ENCODE measurements at regions not wholly inside any gene's neighbourhood (a gene's known extent, or its start where the extent isn't known, plus 50 kb on each side); places are given as distances from the start of the nearest gene placed in this dataset.

DNA sequence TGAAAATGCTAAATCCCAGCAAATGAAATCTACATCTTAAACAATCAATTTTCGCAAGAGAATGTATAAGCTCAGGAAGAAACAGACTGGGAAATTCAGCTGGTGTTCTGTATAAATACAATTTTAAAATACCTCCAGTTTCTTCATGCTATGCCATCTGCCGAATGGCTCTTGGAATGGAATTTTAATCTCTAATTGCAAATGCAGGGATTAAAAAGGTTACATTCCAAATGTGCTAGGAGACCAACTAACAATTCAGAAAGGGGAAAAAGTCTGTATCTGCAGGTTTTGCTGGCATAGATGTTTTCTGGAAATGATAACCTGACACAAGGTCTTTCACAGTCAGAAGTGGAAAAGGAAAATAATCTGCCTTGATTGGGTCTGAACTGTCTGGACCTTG, 379.7 kb downstream of the MAT2B start:
- TF ChIP-seq, protein P1, sequence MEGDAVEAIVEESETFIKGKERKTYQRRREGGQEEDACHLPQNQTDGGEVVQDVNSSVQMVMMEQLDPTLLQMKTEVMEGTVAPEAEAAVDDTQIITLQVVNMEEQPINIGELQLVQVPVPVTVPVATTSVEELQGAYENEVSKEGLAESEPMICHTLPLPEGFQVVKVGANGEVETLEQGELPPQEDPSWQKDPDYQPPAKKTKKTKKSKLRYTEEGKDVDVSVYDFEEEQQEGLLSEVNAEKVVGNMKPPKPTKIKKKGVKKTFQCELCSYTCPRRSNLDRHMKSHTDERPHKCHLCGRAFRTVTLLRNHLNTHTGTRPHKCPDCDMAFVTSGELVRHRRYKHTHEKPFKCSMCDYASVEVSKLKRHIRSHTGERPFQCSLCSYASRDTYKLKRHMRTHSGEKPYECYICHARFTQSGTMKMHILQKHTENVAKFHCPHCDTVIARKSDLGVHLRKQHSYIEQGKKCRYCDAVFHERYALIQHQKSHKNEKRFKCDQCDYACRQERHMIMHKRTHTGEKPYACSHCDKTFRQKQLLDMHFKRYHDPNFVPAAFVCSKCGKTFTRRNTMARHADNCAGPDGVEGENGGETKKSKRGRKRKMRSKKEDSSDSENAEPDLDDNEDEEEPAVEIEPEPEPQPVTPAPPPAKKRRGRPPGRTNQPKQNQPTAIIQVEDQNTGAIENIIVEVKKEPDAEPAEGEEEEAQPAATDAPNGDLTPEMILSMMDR (IDR thresholded peaks at IDR 0.05), result no peak
- no peaks in the 10 kb centered on the region for H3K27me3 ChIP-seq
- H3K4me1 ChIP-seq, result no peaks in the 10 kb centered on the region
- H3K27ac ChIP-seq, result no peak overlapping the region
- no peak for DNase-seq (ENCODE audit: low spot score)
- no peaks in the 10 kb centered on the region for H3K36me3 ChIP-seq
- H3K4me3 ChIP-seq, result no peak overlapping the region
- no peaks in the 10 kb centered on the region for H3K9me3 ChIP-seq

DNA sequence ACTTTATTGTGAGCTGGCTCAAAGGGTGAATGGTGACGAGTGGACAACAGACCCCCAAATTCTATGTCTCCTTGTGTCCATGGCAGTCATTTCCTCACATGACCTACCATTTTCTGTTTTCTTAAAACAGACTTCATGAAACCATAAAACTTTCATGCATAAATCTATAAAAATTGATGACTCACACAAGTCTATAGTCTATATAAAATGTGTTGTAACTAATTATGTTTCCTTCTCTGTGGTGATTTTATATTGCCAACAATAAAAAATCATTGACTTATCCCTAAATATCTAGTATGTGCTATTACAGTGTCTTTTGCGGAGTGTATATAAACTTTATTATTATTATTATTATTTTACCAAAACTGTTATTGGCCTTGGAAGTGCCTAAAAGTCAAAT, 382.4 kb downstream of the MAT2B start:
- Histone ChIP-seq H3K9me3 (no peaks in the 10 kb centered on the region), H3K36me3 (no peaks in the 10 kb centered on the region), H3K4me3 (no peak overlapping the region), H3K27ac (no peak overlapping the region), H3K4me1 (no peaks in the 10 kb centered on the region), H3K27me3 (no peaks in the 10 kb centered on the region)
- DNase-seq (ENCODE audit: low spot score), result no peak
- TF ChIP-seq, protein P1 (IDR thresholded peaks at IDR 0.05), result no peak

DNA sequence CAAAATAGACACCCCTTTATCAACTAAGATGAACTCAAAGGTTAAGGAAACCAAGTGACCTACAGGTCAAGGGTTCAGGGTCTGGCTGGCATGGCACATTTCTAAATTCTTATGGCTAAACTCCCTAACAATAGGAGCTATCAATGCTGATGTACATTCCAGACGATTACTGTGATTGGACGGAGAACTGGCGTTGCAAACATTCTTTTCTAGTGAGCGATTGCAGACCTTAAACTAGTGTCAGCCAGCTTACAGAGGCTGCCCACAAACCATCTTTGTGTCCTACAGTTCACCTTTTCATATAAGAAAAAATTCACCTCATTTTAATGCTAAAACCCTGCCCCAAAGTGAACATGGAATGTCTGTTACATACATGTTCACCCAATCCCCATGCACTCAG, 382.9 kb downstream of the MAT2B start:
- Histone ChIP-seq H3K4me3 (no peak overlapping the region), H3K27ac (no peak overlapping the region), H3K9me3 (no peaks in the 10 kb centered on the region), H3K36me3 (no peaks in the 10 kb centered on the region), H3K4me1 (no peaks in the 10 kb centered on the region), H3K27me3 (no peaks in the 10 kb centered on the region)
- DNase-seq (ENCODE audit: low spot score), result no peak
- TF ChIP-seq, protein P1 (IDR thresholded peaks at IDR 0.05), result no peak

DNA sequence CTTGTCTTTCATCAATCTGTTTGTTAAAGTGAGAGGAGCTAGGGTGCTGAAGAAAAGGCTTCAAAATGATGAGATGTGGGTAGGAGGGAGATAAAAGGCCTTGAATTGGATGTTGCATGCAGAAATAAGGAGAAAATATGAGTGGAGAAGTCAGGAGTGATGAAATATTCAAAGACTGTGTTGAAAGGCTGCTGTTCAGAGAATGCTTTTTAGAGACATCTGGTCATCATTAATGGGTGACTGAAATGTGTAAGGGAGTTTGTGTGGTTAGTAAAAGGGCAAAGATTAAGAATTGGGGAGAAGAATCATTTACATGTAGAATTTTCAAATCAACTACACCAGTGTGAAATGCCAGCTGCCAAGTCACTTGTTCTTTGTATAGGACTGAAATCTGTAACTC, 383.9 kb downstream of the MAT2B start:
- no peak overlapping the region for H3K27ac ChIP-seq
- no peaks in the 10 kb centered on the region for H3K36me3 ChIP-seq
- no peaks in the 10 kb centered on the region for H3K9me3 ChIP-seq
- no peak overlapping the region for H3K4me3 ChIP-seq
- no peak for DNase-seq (ENCODE audit: low spot score)
- H3K27me3 ChIP-seq, result no peaks in the 10 kb centered on the region
- no peaks in the 10 kb centered on the region for H3K4me1 ChIP-seq
- TF ChIP-seq, protein P1 (IDR thresholded peaks at IDR 0.05), result no peak

DNA sequence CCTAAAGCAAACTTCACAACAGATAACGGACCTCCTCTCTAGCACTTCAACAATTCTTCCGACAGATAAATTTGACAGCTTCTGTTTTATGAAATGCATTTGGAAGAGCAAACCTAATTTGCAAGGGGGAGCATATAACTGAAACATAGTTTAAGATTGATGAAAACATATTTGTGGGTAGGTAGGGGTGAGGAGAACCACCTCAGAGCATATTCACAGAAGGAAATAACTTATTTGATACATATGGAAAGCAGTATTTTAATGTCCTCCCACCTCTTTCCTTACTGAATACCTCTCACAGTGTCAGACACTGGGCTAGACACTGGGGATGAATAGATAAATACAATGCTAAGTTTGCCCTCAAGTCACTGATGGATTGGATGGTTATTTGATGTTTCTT, 384.8 kb downstream of the MAT2B start:
- DNase-seq (ENCODE audit: low spot score), result no peak
- Histone ChIP-seq H3K4me3 (no peak overlapping the region), H3K36me3 (no peaks in the 10 kb centered on the region), H3K27me3 (no peaks in the 10 kb centered on the region), H3K4me1 (no peaks in the 10 kb centered on the region), H3K27ac (no peak overlapping the region), H3K9me3 (no peaks in the 10 kb centered on the region)
- TF ChIP-seq, protein P1 (IDR thresholded peaks at IDR 0.05), result no peak

DNA sequence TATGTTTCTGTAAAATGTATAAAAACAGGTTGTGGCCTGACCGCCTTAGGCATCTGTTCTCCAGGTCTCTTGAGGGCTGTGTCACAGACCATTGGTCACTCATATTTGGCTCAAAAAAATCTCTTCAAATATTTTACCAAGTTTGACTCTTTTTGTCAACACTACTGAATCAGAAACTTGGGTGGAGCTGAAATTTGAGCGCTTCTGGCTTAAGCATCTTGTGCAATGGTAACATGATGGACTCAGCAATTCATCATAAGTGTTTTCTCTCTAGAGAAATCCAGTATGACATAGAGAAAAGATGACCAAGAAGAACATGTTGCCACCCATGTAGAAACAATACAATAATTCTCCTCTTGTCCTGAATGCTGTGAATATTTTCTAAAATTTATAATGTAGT, 387.9 kb downstream of the MAT2B start:
- TF ChIP-seq, protein P1 (IDR thresholded peaks at IDR 0.05), result no peak
- H3K27ac ChIP-seq, result no peak overlapping the region
- no peaks in the 10 kb centered on the region for H3K9me3 ChIP-seq
- H3K4me3 ChIP-seq, result no peak overlapping the region
- no peaks in the 10 kb centered on the region for H3K27me3 ChIP-seq
- H3K36me3 ChIP-seq, result no peaks in the 10 kb centered on the region
- no peak for DNase-seq (ENCODE audit: low spot score)
- H3K4me1 ChIP-seq, result no peaks in the 10 kb centered on the region
